GM23338 (cell line): ENCODE measurements at regions not wholly inside any gene's neighbourhood (a gene's known extent, or its start where the extent isn't known, plus 50 kb on each side); places are given as distances from the start of the nearest gene placed in this dataset.
"Not testable (repeated sequence)": the region's sequence is repeated elsewhere in the genome, so short reads cannot be mapped to it uniquely, and the experiment has no call there.

Experiments
- ATAC-seq: fragments of 200-7000 bp; cut with Tn5 transposase; 3 replicates; pipeline ENCODE4 v1.9.1; 2020
- DNase-seq: peaks from one replicate; pipeline ENCODE4 v3.0.0-alpha.2; 2015; ENCODE audit warnings: low spot score
- H2AFZ ChIP-seq: fragments of 200-600 bp; sonication (generic); 2 replicates; pipeline ENCODE4 v1.8.0; 2016; ENCODE audit warnings: antibody characterized with exemption, mild to moderate bottlenecking, moderate library complexity
- H3F3A ChIP-seq: fragments of 200-600 bp; sonication (generic); replicated peaks from 2 replicates; pipeline ENCODE4 v1.8.0; 2017; ENCODE audit warnings: antibody characterized with exemption, mixed run types, low read depth
- H3K27ac ChIP-seq: fragments of 200-600 bp; sonication (generic); 2 replicates; pipeline ENCODE4 v1.6.1; 2016; ENCODE audit warnings: low read depth
- H3K27me3 ChIP-seq: fragments of 200-600 bp; sonication (generic); 2 replicates; pipeline ENCODE4 v1.8.0; 2016; ENCODE audit warnings: mild to moderate bottlenecking, mixed run types, moderate library complexity; ENCODE audit not compliant: insufficient read depth
- H3K36me3 ChIP-seq: fragments of 200-600 bp; sonication (generic); 2 replicates; pipeline ENCODE4 v1.8.0; 2016; ENCODE audit warnings: mild to moderate bottlenecking; ENCODE audit not compliant: insufficient read depth
- H3K4me1 ChIP-seq: fragments of 200-600 bp; sonication (generic); 2 replicates; pipeline ENCODE4 v1.8.0; 2016; ENCODE audit warnings: mild to moderate bottlenecking, moderate library complexity; ENCODE audit not compliant: insufficient read depth
- H3K4me2 ChIP-seq: fragments of 200-600 bp; sonication (generic); 2 replicates; pipeline ENCODE4 v1.7.1; 2017; ENCODE audit warnings: mixed run types
- H3K4me3 ChIP-seq: fragments of 200-600 bp; sonication (generic); 2 replicates; pipeline ENCODE4 v1.6.1; 2016; ENCODE audit warnings: mixed run types
- H3K79me2 ChIP-seq: fragments of 200-600 bp; sonication (generic); replicated peaks from 2 replicates; pipeline ENCODE4 v1.8.0; 2017; ENCODE audit warnings: mild to moderate bottlenecking; ENCODE audit not compliant: insufficient read depth
- H3K9me2 ChIP-seq: fragments of 200-600 bp; sonication (generic); 2 replicates; pipeline ENCODE4 v1.8.0; 2017; ENCODE audit not compliant: insufficient read depth
- H4K20me1 ChIP-seq: fragments of 200-600 bp; sonication (generic); replicated peaks from 2 replicates; pipeline ENCODE4 v1.8.0; 2017; ENCODE audit warnings: mild to moderate bottlenecking; ENCODE audit not compliant: insufficient read depth
- H3K27ac Mint-ChIP-seq: 2 replicates; pipeline ENCODE4 v1.8.0; 2020; ENCODE audit warnings: inconsistent platforms, mild to moderate bottlenecking, moderate library complexity, mixed read lengths
- H3K27me3 Mint-ChIP-seq: 3 replicates; pipeline ENCODE4 v1.8.0; 2022; ENCODE audit warnings: low read depth, mild to moderate bottlenecking, moderate library complexity, mixed read lengths, inconsistent platforms; ENCODE audit not compliant: insufficient read depth, poor library complexity
- H3K36me3 Mint-ChIP-seq: 3 replicates; pipeline ENCODE4 v1.8.0; 2021; ENCODE audit warnings: low read depth, mild to moderate bottlenecking, inconsistent platforms, moderate library complexity, mixed read lengths
- H3K4me1 Mint-ChIP-seq: 3 replicates; pipeline ENCODE4 v1.8.0; 2020; ENCODE audit warnings: mild to moderate bottlenecking, inconsistent platforms, mixed read lengths
- H3K4me3 Mint-ChIP-seq: 3 replicates; pipeline ENCODE4 v1.8.0; 2021; ENCODE audit warnings: moderate library complexity, mild to moderate bottlenecking, inconsistent platforms, mixed read lengths
- H3K9me3 Mint-ChIP-seq: 3 replicates; pipeline ENCODE4 v1.8.0; 2020; ENCODE audit warnings: moderate library complexity, mild to moderate bottlenecking, inconsistent platforms, mixed read lengths
- CTCF ChIP-seq, 2 experiments: fragments of 200-600 bp in 1 of 2; sonication (generic) in 1 of 2; conservative IDR thresholded peaks; 2 replicates each; pipeline versions ENCODE4 v1.5.1 to v1.6.1; 2016 to 2017; ENCODE audit warnings: antibody characterized with exemption in 2 of 2, low read depth in 2 of 2, mild to moderate bottlenecking in 2 of 2, moderate library complexity in 1 of 2
- EZH2 ChIP-seq: fragments of 200-600 bp; sonication (generic); IDR thresholded peaks from one replicate; pipeline ENCODE4 v1.8.0; 2017; ENCODE audit warnings: antibody characterized with exemption, mild to moderate bottlenecking, low read depth; ENCODE audit not compliant: unreplicated experiment
- EZH2phosphoT487 ChIP-seq: fragments of 200-600 bp; sonication (generic); IDR thresholded peaks from one replicate; pipeline ENCODE4 v1.8.1; 2018; ENCODE audit warnings: antibody characterized with exemption; ENCODE audit not compliant: unreplicated experiment
- ZNF114 ChIP-seq: fragments of 250-450 bp; sonication (Bioruptor Pico); IDR thresholded peaks from 2 replicates; pipeline ENCODE4 v1.5.0; 2020; ENCODE audit warnings: mild to moderate bottlenecking, moderate library complexity
- ZNF331 ChIP-seq: fragments of 250-450 bp; sonication (Bioruptor Pico); IDR thresholded peaks from 2 replicates; pipeline ENCODE4 v1.5.0; 2020; ENCODE audit warnings: low read depth, mild to moderate bottlenecking, moderate library complexity
- TF ChIP-seq, protein P1 (sequence below): IDR thresholded peaks from 2 replicates; pipeline ENCODE4 v1.6.1; 2016; ENCODE audit warnings: antibody characterized with exemption

- no peak overlapping the region for H3K27ac Mint-ChIP-seq
- no peak for TF ChIP-seq ZNF114 (CRISPR knock-in tag)
- Histone ChIP-seq H3K4me3 (no peak overlapping the region), H3K27me3 (no peaks in the 10 kb centered on the region), H3K4me1 (no peaks in the 10 kb centered on the region), H3K4me2 (no peak overlapping the region), H3F3A (no peaks in the 10 kb centered on the region), H3K79me2 (no peaks in the 10 kb centered on the region), H3K36me3 (no peaks in the 10 kb centered on the region), H3K9me2 (no peaks in the 10 kb centered on the region), H4K20me1 (no peaks in the 10 kb centered on the region), H3K27ac (no peak overlapping the region), H2AFZ (no peak overlapping the region)
- no peaks in the 10 kb centered on the region for H3K9me3 Mint-ChIP-seq
- no peak for ATAC-seq
- DNase-seq, result no peak
- H3K36me3 Mint-ChIP-seq, result no peaks in the 10 kb centered on the region
- no peaks in the 10 kb centered on the region for H3K4me1 Mint-ChIP-seq
- H3K4me3 Mint-ChIP-seq, result no peak overlapping the region
- no peaks in the 10 kb centered on the region for H3K27me3 Mint-ChIP-seq
These were observed 139.0 kb downstream of the FMR1NB start for GRCh38 chrX:148120151-148120550.

DNA sequence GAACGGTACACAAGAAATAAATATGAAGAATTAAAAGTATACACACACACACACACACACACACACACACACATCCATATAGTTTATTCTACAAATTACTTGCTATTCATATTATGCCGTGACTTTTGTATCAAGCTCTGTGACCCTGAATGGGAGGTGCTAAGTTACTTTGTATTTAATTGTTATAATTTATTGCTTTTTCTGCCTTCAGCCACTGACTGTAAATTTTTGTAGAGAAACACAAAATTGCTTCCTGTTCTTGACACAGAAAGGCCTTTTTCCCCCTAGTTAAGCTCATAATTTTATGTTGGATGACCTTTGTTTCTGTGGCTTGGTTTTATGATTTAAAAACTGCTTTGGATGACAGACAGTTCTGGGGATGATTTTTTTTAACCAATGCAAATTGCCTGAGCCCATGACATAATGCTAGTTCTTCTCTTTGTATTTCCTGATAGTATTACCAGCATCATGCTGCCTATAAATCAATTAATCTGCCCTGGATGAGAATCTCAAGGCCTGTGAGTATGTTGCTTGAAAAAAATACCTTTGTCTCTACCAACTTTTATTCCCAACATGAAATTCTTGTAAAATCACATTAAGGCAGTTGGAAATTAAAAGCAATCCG, 140.0 kb downstream of the FMR1NB start:
- Histone ChIP-seq H3K4me2 (no peak overlapping the region), H3K79me2 (no peaks in the 10 kb centered on the region), H3F3A (no peaks in the 10 kb centered on the region), H3K36me3 (no peaks in the 10 kb centered on the region), H3K4me3 (no peak overlapping the region), H3K9me2 (no peaks in the 10 kb centered on the region), H2AFZ (no peak overlapping the region), H3K27ac (no peak overlapping the region), H3K4me1 (no peaks in the 10 kb centered on the region), H4K20me1 (no peaks in the 10 kb centered on the region), H3K27me3 (no peaks in the 10 kb centered on the region)
- TF ChIP-seq CTCF (conservative IDR thresholded peaks at IDR 0.05; ENCODE audit: low read depth in 2 of 2), result no peak
- TF ChIP-seq, protein P1, sequence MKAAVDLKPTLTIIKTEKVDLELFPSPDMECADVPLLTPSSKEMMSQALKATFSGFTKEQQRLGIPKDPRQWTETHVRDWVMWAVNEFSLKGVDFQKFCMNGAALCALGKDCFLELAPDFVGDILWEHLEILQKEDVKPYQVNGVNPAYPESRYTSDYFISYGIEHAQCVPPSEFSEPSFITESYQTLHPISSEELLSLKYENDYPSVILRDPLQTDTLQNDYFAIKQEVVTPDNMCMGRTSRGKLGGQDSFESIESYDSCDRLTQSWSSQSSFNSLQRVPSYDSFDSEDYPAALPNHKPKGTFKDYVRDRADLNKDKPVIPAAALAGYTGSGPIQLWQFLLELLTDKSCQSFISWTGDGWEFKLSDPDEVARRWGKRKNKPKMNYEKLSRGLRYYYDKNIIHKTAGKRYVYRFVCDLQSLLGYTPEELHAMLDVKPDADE, result no peak
- TF ChIP-seq EZH2phosphoT487, result no peak
- TF ChIP-seq EZH2, result no peak
- TF ChIP-seq ZNF331 (CRISPR knock-in tag), result no peak
- Mint-ChIP-seq H3K4me3 (no peak overlapping the region), H3K27ac (no peak overlapping the region), H3K27me3 (no peaks in the 10 kb centered on the region), H3K9me3 (no peaks in the 10 kb centered on the region), H3K4me1 (no peaks in the 10 kb centered on the region), H3K36me3 (no peaks in the 10 kb centered on the region)
- ATAC-seq (no peak), DNase-seq (no peak)

- not testable (repeated sequence) for H4K20me1 ChIP-seq, H3K36me3 ChIP-seq, DNase-seq, H3K79me2 ChIP-seq, H3F3A ChIP-seq, H3K27ac ChIP-seq, ATAC-seq, H3K27ac Mint-ChIP-seq, H3K9me2 ChIP-seq, H3K4me1 Mint-ChIP-seq, H3K9me3 Mint-ChIP-seq, H3K36me3 Mint-ChIP-seq, H3K27me3 Mint-ChIP-seq, H3K4me1 ChIP-seq, H3K27me3 ChIP-seq, H2AFZ ChIP-seq
- Histone ChIP-seq H3K4me3 (peak overlapping the region; percentile 32; the same call in 1 of the 2 replicates), H3K4me2 (peak overlapping the region; percentile 29; the same call in 1 of the 2 replicates)
- peak overlapping the region; percentile 37; the same call in 1 of the 3 replicates for H3K4me3 Mint-ChIP-seq
These were observed 147.9 kb downstream of the FMR1NB start for GRCh38 chrX:148128872-148129505.
